ENCODE measurements at regions not wholly inside any gene's neighbourhood (a gene's known extent, or its start where the extent isn't known, plus 50 kb on each side); places are given as distances from the start of the nearest gene placed in this dataset.

DNA sequence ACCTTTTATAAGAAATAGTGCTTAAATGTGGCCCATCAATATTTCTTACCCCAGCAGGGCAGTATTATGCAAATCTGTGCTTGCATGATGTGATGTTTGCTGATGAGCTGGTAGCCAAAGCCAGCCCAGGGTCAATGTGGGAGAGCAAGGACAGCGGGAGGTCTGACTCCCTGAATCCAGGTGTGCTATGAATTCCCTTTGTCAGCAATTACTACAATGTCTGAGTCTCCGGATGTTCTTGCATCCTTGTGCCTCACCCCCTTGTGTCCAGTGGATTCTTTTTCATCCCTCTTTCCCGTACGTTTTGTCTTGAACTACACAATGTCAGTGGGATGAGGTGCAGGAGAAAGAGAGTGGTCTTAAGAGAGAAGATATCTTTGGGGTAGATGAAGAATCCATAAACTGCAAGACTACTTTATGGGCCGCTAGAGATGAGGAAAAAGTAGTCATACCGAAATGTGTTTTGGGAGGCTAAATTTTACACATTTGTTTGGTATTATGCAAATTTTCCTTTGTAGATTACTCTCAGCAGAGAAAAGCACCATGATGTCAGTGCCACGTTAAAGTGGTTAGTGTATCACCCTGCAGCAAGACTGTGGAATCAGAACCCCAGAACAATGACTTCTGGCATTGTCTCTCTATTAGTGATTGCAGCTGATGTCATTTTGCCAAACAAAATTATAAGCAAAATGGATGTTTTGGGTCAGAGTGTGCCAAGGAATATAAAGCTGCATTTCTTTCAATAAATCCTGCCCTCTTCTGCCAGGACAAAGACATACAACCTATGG lies 53.5 kb upstream of the TSHZ3 start:
- no peak for DNase-seq (ENCODE audit: low spot score)

DNA sequence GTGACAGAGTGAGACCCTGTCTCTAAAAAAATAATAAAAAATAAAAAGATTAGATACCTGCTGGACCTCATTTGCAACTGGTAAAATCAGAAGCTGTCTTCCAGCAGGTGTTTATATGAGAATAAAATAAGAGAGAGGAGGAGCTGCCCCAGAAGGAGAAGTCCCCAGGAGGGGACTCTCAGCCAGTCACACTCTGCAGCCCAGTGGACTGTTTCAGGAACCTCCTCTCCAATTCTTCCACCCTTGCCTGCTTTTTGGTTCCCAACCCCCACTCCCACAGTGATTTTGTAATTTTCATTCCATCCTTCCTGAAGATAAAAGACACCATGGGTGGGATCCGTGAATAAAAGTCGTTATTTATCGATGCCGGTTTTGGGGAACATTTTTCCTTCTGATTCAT lies 56.9 kb upstream of the TSHZ3 start:
- DNase-seq (ENCODE audit: low spot score), result no peak

DNA sequence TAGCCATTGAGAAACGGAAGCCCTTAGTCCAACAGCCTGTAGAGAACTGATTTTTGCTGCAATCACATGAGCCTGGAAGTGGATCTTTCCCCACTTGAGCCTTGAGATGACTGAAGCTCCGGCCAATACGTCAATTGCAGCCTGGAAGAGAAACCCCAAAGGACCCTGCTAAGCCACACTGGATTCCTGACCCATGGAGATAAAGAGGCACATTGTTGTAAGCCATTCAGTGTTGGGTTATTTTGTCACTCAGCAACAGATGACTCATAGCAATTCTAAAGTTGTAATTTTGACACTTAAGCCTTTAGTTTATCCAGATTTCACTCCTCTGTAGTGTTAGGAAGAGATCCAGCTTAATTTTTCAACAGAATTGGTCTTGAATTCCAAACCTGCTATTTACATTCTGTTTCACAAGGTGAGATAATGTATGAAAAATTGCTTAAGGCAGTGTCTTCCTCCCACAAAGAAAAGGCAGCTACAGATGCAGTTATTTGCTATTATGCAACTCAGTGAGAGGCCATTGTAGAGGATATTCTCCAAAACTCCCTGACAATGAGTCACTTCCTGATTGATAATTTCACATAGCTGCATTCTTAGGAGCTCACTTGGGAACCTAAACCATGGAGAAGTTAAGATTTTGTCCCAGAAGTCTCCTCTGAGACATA lies 59.4 kb upstream of the TSHZ3 start:
- no peak for DNase-seq (ENCODE audit: low spot score)

DNA sequence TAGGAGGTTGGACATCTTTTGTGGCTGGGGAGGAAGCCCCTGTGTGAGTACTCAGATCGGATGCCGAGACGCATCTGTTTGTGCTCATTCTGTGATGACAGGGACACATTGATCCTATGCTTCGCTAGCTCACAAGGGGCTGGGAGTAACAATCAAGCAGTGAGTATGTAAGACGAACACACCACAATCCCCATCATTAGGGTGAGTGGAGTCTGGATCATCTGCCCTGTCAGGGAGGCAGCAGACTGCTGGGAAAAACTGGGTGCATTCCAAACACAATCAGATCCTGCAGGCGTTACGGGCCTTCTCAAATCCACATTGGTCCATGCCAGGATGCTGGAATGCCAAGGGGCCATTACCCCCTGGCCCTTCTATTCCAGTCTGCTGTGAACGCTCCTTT lies 64.1 kb upstream of the TSHZ3 start:
- DNase-seq (ENCODE audit: low spot score), result no peak

DNA sequence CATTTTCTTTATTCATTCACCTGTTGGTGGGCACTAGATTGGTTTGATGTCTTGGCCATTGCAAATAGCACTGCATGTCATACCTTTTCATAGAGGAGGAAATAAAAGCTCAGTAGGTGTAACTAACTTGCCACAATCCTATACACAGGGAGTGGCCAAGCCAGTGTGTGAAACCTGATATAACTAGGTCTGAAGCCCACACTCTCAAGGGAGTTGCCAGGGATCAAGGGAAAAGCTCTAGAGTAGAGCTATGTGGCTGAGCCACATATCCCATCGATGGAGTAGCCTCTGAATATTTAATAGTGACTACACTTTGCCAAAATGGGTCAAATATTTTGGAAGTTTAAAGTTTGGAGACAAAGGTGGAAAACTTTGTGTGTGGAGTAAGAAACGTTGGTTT lies 66.1 kb upstream of the TSHZ3 start:
- DNase-seq (ENCODE audit: low spot score), result no peak

DNA sequence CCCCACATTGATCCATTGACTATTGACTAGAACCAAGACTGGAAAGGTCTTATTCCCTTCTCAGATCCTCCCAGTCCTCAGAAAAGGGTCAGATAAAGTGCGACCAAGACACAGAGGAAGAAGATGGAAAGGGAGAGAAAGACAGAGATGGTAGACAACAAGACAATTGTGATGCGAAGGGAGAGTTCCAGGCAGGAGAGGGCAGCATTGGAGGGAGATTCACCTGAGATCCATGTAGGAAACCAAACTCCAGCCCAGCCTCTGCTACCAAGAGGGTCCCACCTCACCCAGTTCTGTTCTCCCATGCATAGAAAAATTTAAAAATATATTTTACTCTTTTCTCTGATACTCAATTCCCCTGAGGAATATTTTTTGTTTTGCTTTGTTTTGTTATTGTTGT lies 67.3 kb upstream of the TSHZ3 start:
- no peak for DNase-seq (ENCODE audit: low spot score)

DNA sequence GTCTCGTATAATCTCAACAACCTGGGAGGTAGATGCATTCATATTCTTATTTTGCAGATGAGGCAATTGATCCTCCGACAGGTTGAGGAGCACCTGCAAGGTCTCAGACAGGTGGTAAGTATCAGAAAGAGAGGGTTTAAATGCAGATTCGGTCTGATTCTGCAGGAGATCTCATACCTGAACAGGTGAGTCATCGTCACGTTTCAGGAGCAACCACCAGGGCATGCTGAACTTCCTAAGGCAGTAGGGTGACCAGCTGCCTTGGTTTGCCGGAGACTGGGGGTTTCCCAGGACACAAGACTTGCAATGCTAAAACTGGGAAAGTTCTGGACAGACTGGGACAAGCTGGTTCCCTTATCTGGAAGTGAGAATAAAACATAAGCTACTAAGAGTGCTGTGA lies 68.8 kb upstream of the TSHZ3 start:
- DNase-seq (ENCODE audit: low spot score), result no peak

DNA sequence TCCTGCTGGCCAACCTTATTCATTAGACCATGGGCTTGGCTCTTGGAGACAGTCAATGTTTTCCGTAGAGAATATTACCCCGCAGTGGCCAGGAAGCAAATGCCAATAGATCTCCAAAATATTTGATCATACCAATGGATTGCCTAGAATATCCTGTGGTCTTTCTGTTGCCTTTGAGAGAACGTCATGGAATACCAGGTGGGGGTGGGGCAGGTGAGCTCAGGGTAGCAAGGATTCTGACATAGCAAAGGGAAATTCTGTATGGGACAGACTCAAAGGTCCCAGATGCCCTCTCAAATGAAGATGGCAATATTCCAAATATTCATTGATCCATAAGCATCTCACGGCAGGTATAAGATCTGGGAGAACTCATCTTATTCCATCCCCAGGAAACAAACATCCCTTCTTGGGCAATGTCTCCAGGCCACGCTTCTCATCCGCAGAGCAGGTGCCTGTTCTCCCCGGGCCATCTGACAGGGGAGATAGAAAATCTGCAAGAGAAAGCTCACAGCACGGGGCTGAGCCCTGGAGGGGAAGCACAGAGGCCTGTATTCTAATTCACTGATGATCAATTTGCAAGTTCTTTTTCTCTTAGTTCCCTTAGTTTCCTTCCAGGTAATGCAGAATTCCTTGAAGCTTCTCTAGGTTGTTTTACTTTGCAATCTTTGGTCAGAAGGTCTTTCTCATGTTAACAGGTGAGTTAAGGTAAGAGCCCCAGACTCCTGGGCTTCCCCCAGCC lies 69.6 kb upstream of the TSHZ3 start:
- no peak for DNase-seq (ENCODE audit: low spot score)

DNA sequence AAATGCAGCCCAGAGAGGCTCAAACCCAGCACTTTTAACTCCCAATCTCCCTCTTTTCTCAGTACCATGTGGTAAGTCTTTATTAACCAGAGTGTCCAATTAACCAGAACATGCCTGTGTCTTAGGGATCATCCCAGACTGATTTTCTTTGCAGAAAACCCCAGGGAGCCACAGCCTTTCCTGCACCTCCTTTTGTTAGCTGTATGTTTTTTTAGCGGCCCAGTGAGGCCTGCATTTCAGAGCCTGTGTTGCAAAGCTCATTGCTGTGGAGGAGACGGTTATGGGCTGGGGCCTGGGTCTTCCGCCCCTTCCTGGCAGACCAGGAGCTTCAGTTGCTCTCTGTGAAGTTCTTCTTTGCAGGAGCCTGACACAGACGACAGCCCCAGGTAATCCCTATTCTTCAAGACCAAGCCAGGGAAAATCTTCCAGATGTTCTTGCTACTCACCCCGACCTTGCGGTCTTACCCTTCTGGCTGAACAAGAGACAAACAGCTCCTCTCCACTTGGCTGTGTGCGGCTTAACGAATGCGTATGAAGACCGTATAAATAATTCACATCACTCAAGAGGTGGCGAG lies 70.7 kb upstream of the TSHZ3 start:
- DNase-seq (ENCODE audit: low spot score), result no peak

DNA sequence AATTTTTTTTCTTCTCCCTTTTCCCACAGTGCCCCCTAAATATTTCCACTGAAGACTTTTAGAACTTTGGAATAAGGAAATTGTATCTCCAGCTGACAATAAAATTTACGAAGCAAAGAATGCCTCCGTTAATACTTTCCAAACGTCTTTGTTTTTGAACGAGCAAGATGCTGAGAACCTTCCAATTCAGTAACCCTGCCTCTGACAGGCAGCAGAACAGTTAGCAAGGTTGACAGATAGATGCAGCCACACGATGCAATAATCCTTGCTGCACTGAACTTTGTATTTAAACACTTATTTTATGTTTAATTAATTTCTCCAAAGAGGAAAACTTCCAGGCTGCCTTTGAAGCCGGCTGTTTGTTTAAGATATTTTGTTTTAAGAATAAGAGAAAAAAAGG lies 71.8 kb upstream of the TSHZ3 start:
- DNase-seq (ENCODE audit: low spot score), result no peak

DNA sequence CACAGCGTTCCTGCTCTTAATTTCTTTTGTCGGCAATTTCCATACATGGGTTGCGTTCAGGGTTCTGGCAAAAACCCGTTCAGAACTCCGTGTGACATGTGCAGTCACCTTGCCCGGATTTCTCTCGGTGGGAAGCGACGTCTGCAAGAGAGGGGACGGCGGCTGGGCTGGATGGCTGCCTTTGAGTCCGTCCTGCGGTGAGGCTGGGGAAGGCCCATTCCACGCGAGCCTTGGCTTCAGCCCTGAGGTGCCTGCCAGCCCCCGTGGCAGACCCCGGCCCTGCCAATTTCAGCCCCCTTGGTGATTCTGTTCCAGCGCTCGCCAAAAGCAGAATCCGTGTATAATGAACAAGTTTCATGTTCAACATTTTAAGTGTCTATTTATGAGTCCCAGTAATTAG lies 72.6 kb upstream of the TSHZ3 start:
- DNase-seq (ENCODE audit: low spot score), result no peak

DNA sequence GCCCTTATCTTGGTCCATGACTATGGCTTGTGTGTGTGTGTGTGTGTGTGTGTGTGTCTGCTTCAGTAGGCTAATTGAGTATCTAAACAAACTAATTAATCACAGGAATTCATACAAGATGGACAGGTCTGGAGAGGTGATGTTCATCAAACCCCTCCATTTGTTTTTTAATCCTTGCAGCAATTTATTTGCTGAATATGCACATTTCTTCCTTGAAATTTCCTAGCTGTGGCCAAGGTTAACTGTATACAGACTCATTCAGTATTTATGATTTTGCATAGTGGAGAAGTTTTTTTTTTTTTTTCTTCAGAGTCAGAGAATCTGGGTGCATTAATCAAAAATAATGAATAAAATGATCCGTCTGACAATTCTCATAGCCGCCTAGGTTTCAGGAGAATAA lies 74.7 kb upstream of the TSHZ3 start:
- DNase-seq (ENCODE audit: low spot score), result no peak

DNA sequence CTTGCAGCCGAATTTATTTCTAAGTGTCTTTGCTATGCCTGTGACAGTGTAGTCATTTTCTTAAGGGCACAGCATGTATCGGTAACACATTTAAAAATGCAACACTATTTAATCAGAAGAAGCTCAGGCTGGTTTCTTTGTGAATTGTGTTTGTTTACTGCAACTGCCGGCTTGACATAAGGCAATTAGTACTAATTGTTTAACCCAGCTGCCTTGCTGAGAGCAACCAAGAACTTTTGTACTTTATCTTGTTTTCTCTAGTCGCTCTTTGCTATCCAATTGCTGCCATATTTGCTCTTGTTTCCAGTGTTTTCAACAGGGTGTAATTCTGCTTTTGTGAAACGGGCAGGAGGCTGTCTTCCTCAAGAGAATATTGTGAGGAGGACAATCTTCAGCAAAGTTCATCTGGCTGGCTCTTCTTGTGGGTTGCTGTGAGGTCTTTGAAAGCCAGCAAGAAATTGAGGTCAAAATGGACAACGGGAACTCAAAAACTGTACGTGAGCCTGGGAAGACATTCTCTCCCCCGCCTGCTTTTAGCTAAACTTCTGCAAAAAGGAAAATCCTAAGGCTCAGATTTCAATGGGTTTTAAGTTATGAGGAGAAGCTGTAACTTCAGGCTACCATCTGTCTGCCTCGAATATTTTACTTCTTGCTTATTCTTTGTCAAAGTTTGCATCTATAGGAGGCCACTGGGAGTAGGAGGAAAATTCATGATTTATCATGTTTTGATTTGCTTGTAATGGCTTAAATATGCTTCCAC lies 75.8 kb upstream of the TSHZ3 start:
- no peak for DNase-seq (ENCODE audit: low spot score)

DNA sequence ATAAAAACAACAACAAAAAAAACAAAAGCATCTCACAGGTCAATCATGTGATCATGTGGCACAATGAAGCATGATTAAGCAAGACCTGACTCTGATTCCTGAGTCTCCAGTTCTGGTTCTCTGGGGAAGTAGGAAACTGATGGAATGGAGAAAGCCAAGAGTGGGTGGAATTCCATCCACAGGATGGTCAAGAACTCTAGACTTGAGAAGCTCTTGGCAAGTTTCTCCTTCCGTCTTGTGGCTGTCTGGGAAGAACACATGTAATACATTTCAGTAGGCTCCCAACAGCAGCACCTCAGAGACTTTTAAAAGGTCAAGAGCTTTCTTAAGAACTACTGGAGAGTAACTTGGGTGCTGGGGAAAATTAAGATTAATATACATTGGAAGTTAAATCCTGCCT lies 78.6 kb upstream of the TSHZ3 start:
- DNase-seq (ENCODE audit: low spot score), result no peak

DNA sequence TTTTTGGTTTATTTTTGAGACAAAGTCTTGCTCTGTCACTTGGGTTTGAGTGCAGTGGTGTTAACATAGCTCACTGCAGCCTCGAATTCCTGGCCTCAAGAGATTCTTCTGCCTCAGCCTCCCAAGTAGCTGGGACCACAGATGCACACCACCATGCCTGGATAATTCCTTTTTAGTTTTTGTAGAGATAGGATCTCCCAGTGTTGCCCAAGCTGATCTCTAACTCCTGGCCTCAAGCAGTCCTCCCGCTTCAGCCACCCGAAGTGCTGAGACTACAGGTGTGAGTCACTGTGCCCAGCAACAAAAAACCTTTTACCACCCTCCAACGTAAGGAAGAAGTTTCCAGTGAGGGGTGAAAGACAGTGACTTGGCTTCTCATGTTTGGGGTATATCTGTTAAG lies 81.1 kb upstream of the TSHZ3 start:
- no peak for DNase-seq (ENCODE audit: low spot score)

DNA sequence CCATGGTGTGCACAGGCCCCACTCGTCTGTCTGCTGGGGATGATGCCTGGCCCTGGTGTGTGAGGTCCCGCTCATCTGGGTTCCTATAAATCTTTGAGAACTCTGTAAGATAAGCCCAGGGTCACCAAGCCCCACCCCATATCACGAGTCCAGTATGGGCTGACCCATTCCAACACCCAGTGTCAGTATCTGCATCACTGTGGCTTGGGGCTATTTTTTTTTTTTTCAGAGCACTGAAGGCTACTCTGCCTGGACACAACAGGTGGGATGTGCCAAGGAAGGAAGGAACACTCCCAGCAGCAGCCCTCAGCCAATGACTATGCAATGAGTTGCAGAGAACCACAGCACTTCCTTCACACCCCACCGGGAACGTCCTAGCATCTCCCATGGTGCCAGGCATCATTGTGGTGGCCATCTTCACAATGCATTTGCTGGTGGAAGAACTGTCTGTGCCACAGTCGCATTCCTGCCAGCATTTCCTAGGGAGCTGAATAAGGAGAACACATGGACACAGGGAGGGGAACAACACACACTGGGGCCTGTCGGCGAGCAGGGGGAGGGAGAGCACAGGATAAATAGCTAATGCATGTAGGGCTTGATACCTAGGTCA lies 83.1 kb upstream of the TSHZ3 start:
- no peak for DNase-seq (ENCODE audit: low spot score)

DNA sequence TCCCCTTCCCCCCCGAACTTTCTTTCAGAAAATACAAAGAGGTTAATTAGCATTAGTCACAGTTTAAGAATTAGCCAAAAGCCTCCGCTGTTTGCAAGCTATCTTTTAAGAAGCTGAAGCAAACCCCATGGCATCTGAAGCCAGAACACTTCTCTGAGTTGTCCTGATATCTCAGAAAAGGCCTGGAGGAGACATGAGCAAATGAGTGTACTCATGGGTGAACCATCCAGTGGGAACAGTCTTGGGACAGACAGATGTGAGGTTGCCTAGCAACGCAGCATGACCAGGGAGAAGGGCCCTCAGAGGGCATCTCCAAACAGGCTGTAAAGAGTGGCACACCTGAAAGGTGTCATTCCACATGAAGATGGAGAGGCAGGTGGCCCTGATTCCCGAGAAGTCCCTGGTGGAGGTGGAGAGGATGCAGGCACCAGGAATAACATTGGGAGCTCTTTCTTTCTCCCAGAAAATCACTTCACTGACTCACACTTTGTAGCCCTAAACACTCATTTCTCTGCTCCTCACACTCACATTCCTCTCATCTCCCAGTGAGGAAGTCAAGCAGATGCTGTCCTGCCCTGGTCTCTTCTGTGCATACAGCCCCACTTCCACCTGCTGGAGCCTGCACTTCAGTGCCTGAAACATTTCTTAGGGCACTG lies 87.0 kb upstream of the TSHZ3 start:
- DNase-seq (ENCODE audit: low spot score), result no peak

DNA sequence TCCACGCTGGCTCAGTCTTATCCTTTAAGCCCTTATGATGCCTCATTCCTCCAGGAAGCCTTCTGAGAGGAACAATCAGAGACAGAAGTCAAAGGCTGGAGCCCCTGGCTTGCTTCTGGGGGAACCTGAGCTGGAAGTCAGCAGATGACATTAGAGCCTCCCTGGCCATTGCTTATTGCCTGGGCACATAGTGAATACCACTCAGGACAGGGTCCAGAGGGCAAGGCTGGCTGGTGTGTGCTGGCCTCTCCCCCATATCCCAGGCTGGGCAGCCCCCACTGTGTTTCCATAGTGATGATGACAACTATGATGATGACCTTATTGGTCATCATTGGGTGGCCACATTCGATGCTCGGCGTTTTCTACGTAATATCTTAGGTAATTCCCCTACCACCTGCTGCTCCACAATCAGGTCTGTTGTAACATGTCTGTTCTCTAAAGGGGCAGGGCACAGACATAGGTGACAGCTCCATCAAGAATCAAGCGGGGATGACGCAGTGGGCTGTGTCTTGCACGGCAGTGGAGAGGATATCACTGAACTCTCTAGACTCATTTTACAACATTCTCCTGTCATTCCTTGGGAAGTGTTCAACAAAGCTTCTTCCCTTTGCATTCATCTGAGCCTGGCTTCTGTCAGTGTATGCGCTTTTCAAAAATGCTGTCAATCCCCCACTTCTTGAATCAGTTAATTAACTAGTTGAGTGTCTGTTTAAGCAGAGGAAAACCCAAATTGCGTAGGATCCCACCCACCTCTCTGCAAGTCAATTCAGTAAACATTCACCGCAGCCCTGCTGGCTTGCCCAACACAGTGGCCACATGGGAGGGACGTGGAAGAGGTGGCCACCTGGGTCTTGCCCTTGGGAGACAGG lies 89.4 kb upstream of the TSHZ3 start:
- DNase-seq (ENCODE audit: low spot score), result no peak

DNA sequence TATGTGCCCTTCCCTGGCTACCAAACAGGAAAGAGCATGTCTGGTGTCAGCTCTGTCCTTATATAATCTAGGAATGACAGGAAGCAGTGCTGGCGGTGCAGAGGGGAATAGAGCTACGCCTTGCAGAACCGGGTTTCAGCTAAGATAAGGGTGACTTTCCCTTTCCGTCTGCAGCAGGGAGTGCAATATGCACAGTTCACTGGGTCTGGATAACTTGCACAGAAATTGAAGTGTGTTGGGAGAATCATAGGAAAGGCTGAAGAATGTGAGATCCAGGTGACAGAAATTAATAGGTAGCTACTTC lies 90.0 kb upstream of the TSHZ3 start:
- DNase-seq (ENCODE audit: low spot score), result no peak

DNA sequence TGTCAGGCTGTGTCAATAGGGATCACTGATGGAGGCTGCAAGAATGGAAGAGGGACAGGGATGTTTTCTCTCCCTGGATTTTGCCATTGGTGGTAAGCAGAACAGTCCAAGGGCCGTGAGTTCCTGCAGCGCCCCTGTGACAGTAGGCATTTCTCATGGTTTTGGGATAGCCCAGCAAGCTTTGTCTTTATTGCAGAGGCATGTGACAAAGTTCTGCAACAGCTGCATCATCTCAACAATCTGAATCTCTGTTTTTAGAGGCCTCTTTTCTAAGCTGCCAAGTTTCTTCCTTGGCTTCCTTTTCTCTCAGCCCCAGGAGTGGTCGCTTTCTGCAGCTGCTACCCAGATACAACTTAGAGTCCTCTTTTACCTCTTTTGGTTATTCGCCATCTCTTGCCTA lies 95.7 kb upstream of the TSHZ3 start:
- no peak for DNase-seq (ENCODE audit: low spot score)
